ENCODE measurements at regions not wholly inside any gene's neighbourhood (a gene's known extent, or its start where the extent isn't known, plus 50 kb on each side); places are given as distances from the start of the nearest gene placed in this dataset.

DNA sequence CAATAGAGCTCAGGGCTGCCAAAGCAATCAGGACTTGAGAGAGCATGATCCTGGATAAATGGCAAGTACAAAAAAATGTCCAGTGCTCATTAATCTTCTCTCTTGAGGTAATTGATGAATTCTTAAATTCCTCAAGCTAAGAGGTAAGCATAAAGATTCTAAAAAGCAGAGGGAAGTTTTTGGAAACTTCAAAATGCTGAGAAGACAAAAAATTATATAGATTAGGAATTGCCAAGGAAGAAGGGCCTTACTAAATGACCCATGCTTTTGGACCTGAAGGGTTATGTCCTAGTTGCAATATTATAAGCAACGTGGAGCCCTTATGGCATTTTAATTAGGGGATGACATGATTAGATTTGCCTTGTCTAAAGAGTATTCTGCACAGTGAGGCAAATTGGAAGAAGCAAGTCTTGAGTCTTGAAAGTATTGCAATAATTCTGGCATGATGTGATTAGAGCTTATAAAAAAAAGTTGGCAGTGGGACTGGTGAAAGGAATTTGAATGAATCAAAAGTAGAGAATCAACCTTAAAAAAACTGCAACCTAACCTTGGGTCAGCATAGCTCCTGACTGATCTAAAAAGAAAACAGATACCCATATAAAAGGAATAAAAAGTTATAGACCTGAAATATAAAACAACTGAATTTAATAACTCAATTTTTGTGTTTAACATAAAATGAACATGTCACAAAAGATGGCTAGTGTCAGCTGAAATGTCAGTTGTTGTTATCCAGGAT lies 323.8 kb upstream of the ARRDC3 start:
- ChIA-PET CTCF (no interaction called here), POLR2A (no interaction called here)
- Mint-ChIP-seq H3K4me1 (ENCODE audit: low read depth) (no peaks in the 10 kb centered on the region), H3K4me3 (no peak overlapping the region), H3K36me3 (ENCODE audit: low read depth) (no peaks in the 10 kb centered on the region), H3K27ac (no peak overlapping the region), H3K9me3 (no peaks in the 10 kb centered on the region), H3K27me3 (no peaks in the 10 kb centered on the region)
- TF ChIP-seq, protein P1, sequence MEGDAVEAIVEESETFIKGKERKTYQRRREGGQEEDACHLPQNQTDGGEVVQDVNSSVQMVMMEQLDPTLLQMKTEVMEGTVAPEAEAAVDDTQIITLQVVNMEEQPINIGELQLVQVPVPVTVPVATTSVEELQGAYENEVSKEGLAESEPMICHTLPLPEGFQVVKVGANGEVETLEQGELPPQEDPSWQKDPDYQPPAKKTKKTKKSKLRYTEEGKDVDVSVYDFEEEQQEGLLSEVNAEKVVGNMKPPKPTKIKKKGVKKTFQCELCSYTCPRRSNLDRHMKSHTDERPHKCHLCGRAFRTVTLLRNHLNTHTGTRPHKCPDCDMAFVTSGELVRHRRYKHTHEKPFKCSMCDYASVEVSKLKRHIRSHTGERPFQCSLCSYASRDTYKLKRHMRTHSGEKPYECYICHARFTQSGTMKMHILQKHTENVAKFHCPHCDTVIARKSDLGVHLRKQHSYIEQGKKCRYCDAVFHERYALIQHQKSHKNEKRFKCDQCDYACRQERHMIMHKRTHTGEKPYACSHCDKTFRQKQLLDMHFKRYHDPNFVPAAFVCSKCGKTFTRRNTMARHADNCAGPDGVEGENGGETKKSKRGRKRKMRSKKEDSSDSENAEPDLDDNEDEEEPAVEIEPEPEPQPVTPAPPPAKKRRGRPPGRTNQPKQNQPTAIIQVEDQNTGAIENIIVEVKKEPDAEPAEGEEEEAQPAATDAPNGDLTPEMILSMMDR (IDR thresholded peaks at IDR 0.05): no peak
- ATAC-seq: no peak
- no peak for DNase-seq
- intact Hi-C loops (cut with micrococcal nuclease): no loop called here

DNA sequence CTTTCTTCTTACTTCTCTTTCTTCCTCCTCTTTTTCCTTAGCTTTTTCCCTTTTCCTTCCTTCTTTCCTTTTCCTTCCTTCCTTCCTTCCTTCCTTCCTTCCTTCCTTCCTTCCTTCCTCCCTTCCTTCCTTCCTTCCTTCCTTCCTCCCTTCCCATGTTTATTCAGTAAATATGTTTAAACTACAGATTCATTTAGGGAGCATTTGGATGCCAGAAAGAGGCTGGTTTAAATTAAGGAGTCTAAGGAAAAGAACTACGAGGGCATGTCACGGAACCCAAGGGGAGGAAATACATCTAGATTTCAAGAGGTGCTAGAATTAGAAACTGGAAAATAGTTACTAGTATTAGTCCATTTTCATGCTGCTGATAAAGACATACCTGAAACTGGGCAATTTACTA lies 320.0 kb upstream of the ARRDC3 start:
- ATAC-seq (no peak), DNase-seq (no peak)
- ChIA-PET POLR2A (no interaction called here), CTCF (no interaction called here)
- H3K36me3 Mint-ChIP-seq (ENCODE audit: low read depth): no peaks in the 10 kb centered on the region
- no peaks in the 10 kb centered on the region for H3K4me1 Mint-ChIP-seq (ENCODE audit: low read depth)
- H3K27me3 Mint-ChIP-seq: no peaks in the 10 kb centered on the region
- TF ChIP-seq, protein P1 (IDR thresholded peaks at IDR 0.05): no peak
- no peak overlapping the region for H3K4me3 Mint-ChIP-seq
- intact Hi-C loops (cut with micrococcal nuclease): no loop called here
- H3K9me3 Mint-ChIP-seq: no peaks in the 10 kb centered on the region
- no peak overlapping the region for H3K27ac Mint-ChIP-seq

DNA sequence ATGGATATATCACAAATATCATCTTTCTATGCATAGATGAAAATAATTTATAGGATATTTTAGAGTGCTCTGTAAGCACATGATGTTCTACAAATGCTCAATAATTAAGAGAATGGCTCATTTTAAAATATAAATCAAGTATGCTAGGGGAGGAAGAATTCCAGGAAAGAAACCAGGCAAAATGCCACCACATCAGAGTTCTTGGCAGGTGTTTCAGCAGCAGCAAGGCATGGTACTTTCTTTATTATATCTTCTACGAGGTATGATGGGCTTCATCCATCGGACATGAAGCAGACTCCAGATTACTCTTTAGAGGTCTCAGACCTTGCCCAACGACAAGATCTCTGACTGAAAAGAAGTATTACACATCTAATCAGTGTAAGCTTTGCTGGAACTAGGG lies 316.3 kb upstream of the ARRDC3 start:
- Mint-ChIP-seq H3K9me3 (peaks cover 3% of the 10 kb centered on the region), H3K27ac (no peak overlapping the region), H3K4me3 (no peak overlapping the region), H3K27me3 (no peaks in the 10 kb centered on the region), H3K36me3 (ENCODE audit: low read depth) (no peaks in the 10 kb centered on the region), H3K4me1 (ENCODE audit: low read depth) (no peaks in the 10 kb centered on the region)
- DNase-seq (no peak), ATAC-seq (no peak)
- ChIA-PET CTCF (no interaction called here), POLR2A (no interaction called here)
- TF ChIP-seq, protein P1 (IDR thresholded peaks at IDR 0.05): no peak
- intact Hi-C loops (cut with micrococcal nuclease): no loop called here

DNA sequence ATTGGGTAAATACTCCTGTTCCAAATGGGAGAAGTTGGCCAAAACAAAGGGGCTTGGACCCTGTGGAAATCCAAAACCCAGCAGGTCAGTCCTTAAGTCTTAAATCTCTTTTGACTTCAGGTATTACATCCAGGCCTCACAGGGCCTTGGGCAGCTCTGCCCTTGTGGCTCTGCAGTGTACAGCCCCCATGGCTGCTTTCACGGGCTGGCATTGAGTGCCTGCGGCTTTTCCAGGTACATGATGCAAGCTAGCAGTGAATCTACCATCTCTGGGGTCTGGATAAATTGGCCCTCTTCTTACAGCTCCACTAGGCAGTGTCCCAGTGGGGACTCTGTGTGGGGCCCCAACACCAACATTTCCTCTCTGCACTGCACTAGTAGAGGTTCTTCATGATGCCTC lies 308.5 kb upstream of the ARRDC3 start:
- POLR2A ChIA-PET: no interaction called here
- ATAC-seq (no peak), DNase-seq (no peak)
- CTCF ChIA-PET: no interaction called here
- Mint-ChIP-seq H3K9me3 (peaks cover 8% of the 10 kb centered on the region), H3K36me3 (ENCODE audit: low read depth) (no peaks in the 10 kb centered on the region), H3K4me3 (no peak overlapping the region), H3K4me1 (ENCODE audit: low read depth) (no peaks in the 10 kb centered on the region), H3K27me3 (no peaks in the 10 kb centered on the region), H3K27ac (no peak overlapping the region)
- intact Hi-C loops (cut with micrococcal nuclease): no loop called here
- TF ChIP-seq, protein P1 (IDR thresholded peaks at IDR 0.05): no peak

DNA sequence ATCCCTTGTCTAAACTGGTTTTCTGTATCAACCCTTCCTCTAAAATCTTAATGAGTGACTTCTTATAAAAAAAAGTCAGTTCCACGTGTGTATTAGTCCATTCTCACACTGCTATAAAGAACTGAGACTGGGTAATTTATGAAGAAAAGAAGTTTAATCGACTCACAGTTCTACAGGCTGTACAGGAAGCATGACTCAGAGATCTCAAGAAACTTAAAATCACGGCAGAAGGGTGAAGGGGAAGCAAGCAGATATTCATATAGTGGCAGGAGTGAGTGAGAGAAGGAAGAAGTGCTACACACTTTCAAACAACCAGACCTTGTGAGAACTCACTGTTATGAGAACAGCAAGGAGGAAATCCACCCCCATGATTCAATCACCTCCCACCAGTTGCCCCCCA lies 307.8 kb upstream of the ARRDC3 start:
- no peak for DNase-seq
- peaks cover 8% of the 10 kb centered on the region for H3K9me3 Mint-ChIP-seq
- no peaks in the 10 kb centered on the region for H3K27me3 Mint-ChIP-seq
- intact Hi-C loops (cut with micrococcal nuclease): no loop called here
- ChIA-PET POLR2A (no interaction called here), CTCF (no interaction called here)
- H3K27ac Mint-ChIP-seq: no peak overlapping the region
- no peak for ATAC-seq
- TF ChIP-seq, protein P1 (IDR thresholded peaks at IDR 0.05): no peak
- no peak overlapping the region for H3K4me3 Mint-ChIP-seq
- H3K36me3 Mint-ChIP-seq (ENCODE audit: low read depth): no peaks in the 10 kb centered on the region
- H3K4me1 Mint-ChIP-seq (ENCODE audit: low read depth): no peaks in the 10 kb centered on the region

All from activated CD8-positive, alpha-beta T cell treated with anti-CD3 and anti-CD28 coated beads for 36 hours (primary cell).